ENCODE measurements at regions not wholly inside any gene's neighbourhood (a gene's known extent, or its start where the extent isn't known, plus 50 kb on each side); places are given as distances from the start of the nearest gene placed in this dataset.

DNA sequence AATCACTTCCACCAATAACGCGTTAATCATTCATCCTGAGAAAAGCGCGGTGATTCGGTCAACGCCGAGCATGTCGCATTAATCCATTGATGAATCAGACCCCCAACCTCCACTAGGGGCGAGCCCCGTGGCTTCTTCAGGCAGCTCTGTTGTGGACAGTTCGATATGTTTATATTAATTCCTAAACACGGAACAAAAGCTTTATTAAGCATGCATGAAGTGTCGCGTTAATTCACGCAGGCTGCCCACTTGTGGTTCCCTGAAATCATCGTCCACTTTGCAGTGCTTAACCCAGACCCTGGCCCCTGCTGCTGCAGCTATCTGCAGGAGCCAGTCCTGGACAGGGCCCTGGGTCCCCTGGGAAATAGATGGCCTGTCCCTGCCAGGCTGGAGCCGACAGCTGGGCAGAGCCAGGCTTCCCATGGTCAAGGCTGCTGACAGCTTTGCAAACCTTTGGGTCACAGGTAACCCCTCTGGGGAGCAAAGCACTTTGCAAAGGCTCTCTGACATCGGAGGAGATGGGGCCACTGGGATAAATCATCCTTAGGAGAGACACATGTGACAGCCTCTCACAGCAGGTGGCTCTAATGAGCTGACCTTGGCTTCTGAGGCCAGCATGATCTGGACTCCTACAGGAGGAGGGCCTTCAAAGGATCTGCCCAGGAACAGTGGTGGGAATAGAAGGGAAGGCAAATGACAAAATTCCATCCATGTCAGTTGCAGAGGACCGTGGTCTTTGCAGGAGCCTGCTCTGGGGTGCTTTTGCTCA, 137.0 kb upstream of the AJAP1 start:
- no peak overlapping the region for H2AFZ ChIP-seq
- H3K4me3 ChIP-seq (ENCODE audit: low read depth, low read length) = no peak overlapping the region
- H3K27me3 ChIP-seq (ENCODE audit: control insufficient read depth, insufficient read depth, low read length) = no peaks in the 10 kb centered on the region
- no peak overlapping the region for H3K27ac ChIP-seq
- H3K4me2 ChIP-seq (ENCODE audit: low read length) = no peak overlapping the region
- H3K36me3 ChIP-seq (ENCODE audit: control insufficient read depth, insufficient read depth, low read length) = no peaks in the 10 kb centered on the region
- no peak overlapping the region for H3K9ac ChIP-seq
- H3K9me3 ChIP-seq (ENCODE audit: control insufficient read depth, low read length) = no peaks in the 10 kb centered on the region
- no peaks in the 10 kb centered on the region for H3K79me2 ChIP-seq
- no peaks in the 10 kb centered on the region for H3K4me1 ChIP-seq
- TF ChIP-seq, protein P1, sequence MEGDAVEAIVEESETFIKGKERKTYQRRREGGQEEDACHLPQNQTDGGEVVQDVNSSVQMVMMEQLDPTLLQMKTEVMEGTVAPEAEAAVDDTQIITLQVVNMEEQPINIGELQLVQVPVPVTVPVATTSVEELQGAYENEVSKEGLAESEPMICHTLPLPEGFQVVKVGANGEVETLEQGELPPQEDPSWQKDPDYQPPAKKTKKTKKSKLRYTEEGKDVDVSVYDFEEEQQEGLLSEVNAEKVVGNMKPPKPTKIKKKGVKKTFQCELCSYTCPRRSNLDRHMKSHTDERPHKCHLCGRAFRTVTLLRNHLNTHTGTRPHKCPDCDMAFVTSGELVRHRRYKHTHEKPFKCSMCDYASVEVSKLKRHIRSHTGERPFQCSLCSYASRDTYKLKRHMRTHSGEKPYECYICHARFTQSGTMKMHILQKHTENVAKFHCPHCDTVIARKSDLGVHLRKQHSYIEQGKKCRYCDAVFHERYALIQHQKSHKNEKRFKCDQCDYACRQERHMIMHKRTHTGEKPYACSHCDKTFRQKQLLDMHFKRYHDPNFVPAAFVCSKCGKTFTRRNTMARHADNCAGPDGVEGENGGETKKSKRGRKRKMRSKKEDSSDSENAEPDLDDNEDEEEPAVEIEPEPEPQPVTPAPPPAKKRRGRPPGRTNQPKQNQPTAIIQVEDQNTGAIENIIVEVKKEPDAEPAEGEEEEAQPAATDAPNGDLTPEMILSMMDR (IDR thresholded peaks at IDR 0.05) = peak; percentile 19

DNA sequence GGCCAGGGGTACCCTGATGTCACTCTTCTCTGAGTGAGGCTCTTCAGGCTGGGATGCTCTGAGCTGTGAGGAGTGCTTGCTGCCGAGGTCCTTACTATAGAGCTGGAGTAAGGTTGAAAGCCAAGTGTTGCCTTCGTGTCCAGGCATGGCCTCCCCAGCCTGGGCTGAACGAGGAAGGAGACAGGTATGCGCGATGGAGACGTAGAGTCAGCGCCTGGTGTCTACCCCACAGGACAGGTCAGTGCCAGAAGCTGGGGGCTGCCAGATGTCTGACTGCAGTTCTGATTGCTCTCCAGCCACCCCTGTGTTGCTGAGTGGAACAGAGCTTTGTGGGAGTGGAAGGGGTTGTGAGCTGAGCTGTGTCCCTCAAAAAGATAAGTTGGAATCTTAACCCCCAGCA, 135.8 kb upstream of the AJAP1 start:
- no peak overlapping the region for H3K9ac ChIP-seq
- TF ChIP-seq, protein P1 (IDR thresholded peaks at IDR 0.05) = no peak
- no peak overlapping the region for H2AFZ ChIP-seq
- no peaks in the 10 kb centered on the region for H3K79me2 ChIP-seq
- no peaks in the 10 kb centered on the region for H3K4me1 ChIP-seq
- no peaks in the 10 kb centered on the region for H3K27me3 ChIP-seq (ENCODE audit: control insufficient read depth, insufficient read depth, low read length)
- no peak overlapping the region for H3K4me2 ChIP-seq (ENCODE audit: low read length)
- no peak overlapping the region for H3K27ac ChIP-seq
- no peaks in the 10 kb centered on the region for H3K9me3 ChIP-seq (ENCODE audit: control insufficient read depth, low read length)
- H3K36me3 ChIP-seq (ENCODE audit: control insufficient read depth, insufficient read depth, low read length) = no peaks in the 10 kb centered on the region
- no peak overlapping the region for H3K4me3 ChIP-seq (ENCODE audit: low read depth, low read length)

DNA sequence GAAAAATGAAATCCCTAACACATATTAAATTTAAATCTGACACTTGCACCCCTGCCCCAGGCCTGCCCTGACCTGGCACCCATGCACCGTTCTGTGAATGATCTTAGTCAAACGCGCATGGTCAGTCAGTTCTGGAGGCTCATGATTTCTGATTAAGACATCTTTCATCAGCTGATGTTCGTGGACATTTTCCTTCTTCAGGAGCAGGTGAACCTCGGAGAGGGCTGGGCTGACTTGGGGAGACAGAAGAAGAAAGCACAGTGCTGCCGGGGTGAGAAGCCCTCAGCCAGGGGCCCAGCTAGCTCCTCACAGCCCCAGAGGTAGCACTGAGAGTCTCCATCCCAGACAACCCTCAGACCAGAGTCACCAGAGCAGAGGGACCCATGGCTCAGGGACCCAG, 134.5 kb upstream of the AJAP1 start:
- Histone ChIP-seq H3K9me3 (ENCODE audit: control insufficient read depth, low read length) (no peaks in the 10 kb centered on the region), H3K9ac (no peak overlapping the region), H3K36me3 (ENCODE audit: control insufficient read depth, insufficient read depth, low read length) (no peaks in the 10 kb centered on the region), H3K4me1 (no peaks in the 10 kb centered on the region), H3K4me3 (ENCODE audit: low read depth, low read length) (no peak overlapping the region), H3K27ac (no peak overlapping the region), H2AFZ (no peak overlapping the region), H3K27me3 (ENCODE audit: control insufficient read depth, insufficient read depth, low read length) (no peaks in the 10 kb centered on the region), H3K79me2 (no peaks in the 10 kb centered on the region), H3K4me2 (ENCODE audit: low read length) (no peak overlapping the region)
- TF ChIP-seq, protein P1 (IDR thresholded peaks at IDR 0.05) = no peak

DNA sequence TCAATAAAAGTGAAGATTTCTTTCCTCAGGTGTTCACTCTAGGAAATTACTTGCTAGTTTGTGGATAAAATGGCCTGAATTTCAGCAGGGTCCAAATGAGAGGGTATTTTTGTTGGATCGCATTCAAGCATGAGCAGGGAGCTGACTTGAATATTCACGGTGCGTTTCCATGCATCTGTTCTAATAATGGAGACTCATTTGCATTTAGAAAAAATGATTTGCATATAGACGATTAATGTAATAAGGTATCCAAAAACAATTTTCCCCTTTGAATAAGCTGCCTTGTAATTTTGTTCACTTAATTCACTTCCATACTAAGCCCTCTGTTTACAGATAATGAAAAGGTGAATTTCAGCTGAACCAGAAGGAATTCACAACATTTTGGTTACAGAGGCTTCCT, 130.9 kb upstream of the AJAP1 start:
- TF ChIP-seq, protein P1 (IDR thresholded peaks at IDR 0.05) = no peak
- no peak overlapping the region for H3K27ac ChIP-seq
- no peak overlapping the region for H3K4me2 ChIP-seq (ENCODE audit: low read length)
- no peaks in the 10 kb centered on the region for H3K4me1 ChIP-seq
- no peaks in the 10 kb centered on the region for H3K36me3 ChIP-seq (ENCODE audit: control insufficient read depth, insufficient read depth, low read length)
- H2AFZ ChIP-seq = no peak overlapping the region
- H3K79me2 ChIP-seq = no peaks in the 10 kb centered on the region
- no peak overlapping the region for H3K9ac ChIP-seq
- no peaks in the 10 kb centered on the region for H3K9me3 ChIP-seq (ENCODE audit: control insufficient read depth, low read length)
- no peaks in the 10 kb centered on the region for H3K27me3 ChIP-seq (ENCODE audit: control insufficient read depth, insufficient read depth, low read length)
- no peak overlapping the region for H3K4me3 ChIP-seq (ENCODE audit: low read depth, low read length)

DNA sequence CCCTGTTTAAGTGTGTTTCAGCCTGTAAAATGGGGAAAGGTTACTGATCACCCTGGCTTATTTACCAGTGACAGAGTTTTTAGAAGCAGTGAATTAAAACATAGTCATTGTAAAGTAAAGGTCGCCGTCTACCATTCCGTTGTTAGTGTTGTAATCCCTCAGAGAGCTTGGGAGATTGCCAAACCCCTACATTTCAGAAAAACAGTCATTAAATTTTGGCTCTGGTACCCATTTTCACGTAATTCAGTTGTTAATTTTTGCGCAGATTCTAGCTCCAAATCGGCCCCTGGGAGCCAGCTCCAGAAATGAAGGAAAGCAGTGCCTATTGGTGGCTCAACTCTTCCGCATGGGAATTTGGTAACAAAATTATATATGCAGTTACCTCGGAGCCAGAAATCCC, 127.7 kb upstream of the AJAP1 start:
- Histone ChIP-seq H3K9me3 (ENCODE audit: control insufficient read depth, low read length) (no peaks in the 10 kb centered on the region), H3K27ac (no peak overlapping the region), H3K4me1 (no peaks in the 10 kb centered on the region), H2AFZ (no peak overlapping the region), H3K36me3 (ENCODE audit: control insufficient read depth, insufficient read depth, low read length) (no peaks in the 10 kb centered on the region), H3K4me3 (ENCODE audit: low read depth, low read length) (no peak overlapping the region), H3K27me3 (ENCODE audit: control insufficient read depth, insufficient read depth, low read length) (no peaks in the 10 kb centered on the region), H3K79me2 (no peaks in the 10 kb centered on the region), H3K9ac (no peak overlapping the region), H3K4me2 (ENCODE audit: low read length) (no peak overlapping the region)
- TF ChIP-seq, protein P1 (IDR thresholded peaks at IDR 0.05) = no peak

All from parathyroid adenoma (tissue), 2 donors.